Endothelial cell of umbilical vein (primary cell): ENCODE measurements at regions not wholly inside any gene's neighbourhood (a gene's known extent, or its start where the extent isn't known, plus 50 kb on each side); places are given as distances from the start of the nearest gene placed in this dataset.

Experiments used
- BruUV-seq: library from RNA; stranded (reverse); fragments of 400-500 nt; replicated peaks from 2 replicates; lab custom pipeline; 2021; lab: Mats Ljungman, UMichigan
- CTCF ChIA-PET: fragments of 300-600, 350-600 bp; sonication (Branson Sonifier 250); formaldehyde crosslinking; loops from one replicate; lab custom pipeline; 2021; ENCODE audit warnings: antibody characterized with exemption, inconsistent platforms; lab: Charles Lee
- POLR2A ChIA-PET: fragments of 300-600, 350-600 bp; sonication (Branson Sonifier 250); formaldehyde crosslinking; loops from one replicate; lab custom pipeline; 2021; ENCODE audit warnings: antibody characterized with exemption, inconsistent platforms; lab: Charles Lee
- DNase-seq: peaks from one replicate; pipeline ENCODE4 v3.0.0-alpha.2; 2011; ENCODE audit warnings: low read depth, low spot score
- FAIRE-seq: peaks from 2 replicates; lab custom pipeline; 2011; peaks lifted over from hg19 to GRCh38; lab: Jason Lieb, UNC
- H2AFZ ChIP-seq: 2 replicates; pipeline ENCODE4 v1.6.0; 2012; ENCODE audit warnings: low read depth, low read length, control low read depth, inconsistent platforms
- H3K27ac ChIP-seq: 2 replicates; pipeline ENCODE4 v1.5.1; 2011; ENCODE audit warnings: low read depth, mild to moderate bottlenecking, control low read depth, low read length, moderate library complexity; ENCODE audit not compliant: insufficient read depth
- H3K27me3 ChIP-seq, 2 experiments: 2 replicates each; pipeline versions ENCODE4 v1.6.0 to v1.6.1; 2011; ENCODE audit warnings: low read length in 2 of 2, mixed read lengths in 1 of 2; ENCODE audit not compliant: control insufficient read depth in 2 of 2, insufficient read depth in 2 of 2
- H3K36me3 ChIP-seq, 2 experiments: 2 replicates in 1 of 2; 3 replicates in 1 of 2; pipeline ENCODE4 v1.5.1; 2011; ENCODE audit warnings: low read length in 2 of 2, mild to moderate bottlenecking in 1 of 2, moderate library complexity in 1 of 2; ENCODE audit not compliant: control insufficient read depth in 2 of 2, insufficient read depth in 2 of 2; ENCODE audit errors: extremely low read depth in 1 of 2
- H3K4me1 ChIP-seq: 3 replicates; pipeline ENCODE4 v1.5.1; 2011; ENCODE audit warnings: mild to moderate bottlenecking, low read length; ENCODE audit not compliant: control insufficient read depth, insufficient read depth; ENCODE audit errors: extremely low read depth
- H3K4me2 ChIP-seq: 2 replicates; pipeline ENCODE4 v1.6.1; 2011; ENCODE audit warnings: low read length, control low read depth, mixed read lengths; ENCODE audit not compliant: insufficient read depth
- H3K4me3 ChIP-seq, 3 experiments: fragments of 200-600 bp in 1 of 3; sonication (generic), shearing (Covaris generic) in 1 of 3; replicated peaks in 1 of 3; 2 replicates each; pipeline ENCODE4 v1.5.1; 2011 to 2016; ENCODE audit warnings: control low read depth in 3 of 3, low read length in 3 of 3, mild to moderate bottlenecking in 2 of 3, inconsistent platforms in 1 of 3, low read depth in 1 of 3, moderate library complexity in 1 of 3; ENCODE audit not compliant: insufficient read depth in 1 of 3
- H3K79me2 ChIP-seq: 2 replicates; pipeline ENCODE4 v1.6.0; 2012; ENCODE audit warnings: low read length, inconsistent platforms; ENCODE audit not compliant: control insufficient read depth, insufficient read depth
- H3K9ac ChIP-seq: replicated peaks from 2 replicates; pipeline ENCODE3; 2011; ENCODE audit warnings: low read length, control low read depth; ENCODE audit not compliant: insufficient read depth; ENCODE audit errors: extremely low read depth
- H3K9me1 ChIP-seq: replicated peaks from 3 replicates; pipeline ENCODE4 v1.6.0; 2011; ENCODE audit warnings: mild to moderate bottlenecking, low read length; ENCODE audit not compliant: control insufficient read depth, insufficient read depth; ENCODE audit errors: extremely low read depth
- H3K9me3 ChIP-seq: replicated peaks from 2 replicates; pipeline ENCODE4 v1.5.1; 2012; ENCODE audit warnings: low read length, inconsistent platforms; ENCODE audit not compliant: control insufficient read depth, insufficient read depth
- H4K20me1 ChIP-seq: replicated peaks from 2 replicates; pipeline ENCODE3; 2011; ENCODE audit warnings: mild to moderate bottlenecking, low read length; ENCODE audit not compliant: control insufficient read depth, insufficient read depth; ENCODE audit errors: extremely low read depth
- EZH2 ChIP-seq: IDR thresholded peaks from 2 replicates; pipeline ENCODE4 v1.6.1; 2012; ENCODE audit warnings: borderline replicate concordance, low read depth, mild to moderate bottlenecking, moderate library complexity, low read length, inconsistent platforms; ENCODE audit not compliant: severe bottlenecking
- FOS ChIP-seq: IDR thresholded peaks from 2 replicates; pipeline ENCODE4 v1.6.1; 2011; ENCODE audit warnings: mild to moderate bottlenecking, low read length, moderate library complexity, borderline replicate concordance; ENCODE audit not compliant: insufficient read depth
- GATA2 ChIP-seq: IDR thresholded peaks from 2 replicates; pipeline ENCODE4 v1.7.0; 2011; ENCODE audit warnings: low read depth, mild to moderate bottlenecking, moderate library complexity, mixed read lengths, low read length; ENCODE audit not compliant: insufficient read length, insufficient read depth
- JUN ChIP-seq: IDR thresholded peaks from 2 replicates; pipeline ENCODE4 v1.6.1; 2011; ENCODE audit warnings: borderline replicate concordance, low read depth; ENCODE audit not compliant: insufficient read length, insufficient read depth
- MYC ChIP-seq: IDR thresholded peaks from one replicate; pipeline ENCODE4 v1.6.1; 2011; ENCODE audit warnings: mild to moderate bottlenecking, low read depth, low read length
- POLR2A ChIP-seq: IDR thresholded peaks from 2 replicates; pipeline ENCODE4 v1.6.1; 2012; ENCODE audit warnings: low read depth, mild to moderate bottlenecking, control low read depth, low read length
- POLR2AphosphoS5 ChIP-seq: IDR thresholded peaks from 2 replicates; pipeline ENCODE4 v1.6.1; 2012; ENCODE audit warnings: low read depth, mild to moderate bottlenecking, control low read depth, low read length, moderate library complexity; ENCODE audit not compliant: insufficient read depth
- dilution Hi-C: fragments of 300-500 bp; cut with MboI; formaldehyde crosslinking; loops from one replicate; pipeline ENCODE4 v1.15.0; 2019; ENCODE audit warnings: low sequenced_read_pairs; ENCODE audit not compliant: extremely low pct_ligation_motif_present
- intact Hi-C: fragments of 100-400 bp; cut with micrococcal nuclease; formaldehyde crosslinking; loops from one replicate; pipeline ENCODE4 v1.10.0; 2022
- TF ChIP-seq, protein P1 (sequence below), 2 donors: IDR thresholded peaks; 1 replicate in 1 of 2; 2 replicates in 1 of 2; pipeline ENCODE4 v1.5.1; 2011; ENCODE audit warnings: low read length in 2 of 2, mild to moderate bottlenecking in 2 of 2, moderate library complexity in 2 of 2, control low read depth in 1 of 2, inconsistent platforms in 1 of 2, low read depth in 1 of 2; ENCODE audit not compliant: insufficient read depth in 1 of 2; ENCODE audit errors: extremely low read depth in 1 of 2
- TF ChIP-seq, protein P2 (sequence below): IDR thresholded peaks from 2 replicates; pipeline ENCODE4 v1.6.1; 2011; ENCODE audit not compliant: insufficient read depth, insufficient read length

DNA sequence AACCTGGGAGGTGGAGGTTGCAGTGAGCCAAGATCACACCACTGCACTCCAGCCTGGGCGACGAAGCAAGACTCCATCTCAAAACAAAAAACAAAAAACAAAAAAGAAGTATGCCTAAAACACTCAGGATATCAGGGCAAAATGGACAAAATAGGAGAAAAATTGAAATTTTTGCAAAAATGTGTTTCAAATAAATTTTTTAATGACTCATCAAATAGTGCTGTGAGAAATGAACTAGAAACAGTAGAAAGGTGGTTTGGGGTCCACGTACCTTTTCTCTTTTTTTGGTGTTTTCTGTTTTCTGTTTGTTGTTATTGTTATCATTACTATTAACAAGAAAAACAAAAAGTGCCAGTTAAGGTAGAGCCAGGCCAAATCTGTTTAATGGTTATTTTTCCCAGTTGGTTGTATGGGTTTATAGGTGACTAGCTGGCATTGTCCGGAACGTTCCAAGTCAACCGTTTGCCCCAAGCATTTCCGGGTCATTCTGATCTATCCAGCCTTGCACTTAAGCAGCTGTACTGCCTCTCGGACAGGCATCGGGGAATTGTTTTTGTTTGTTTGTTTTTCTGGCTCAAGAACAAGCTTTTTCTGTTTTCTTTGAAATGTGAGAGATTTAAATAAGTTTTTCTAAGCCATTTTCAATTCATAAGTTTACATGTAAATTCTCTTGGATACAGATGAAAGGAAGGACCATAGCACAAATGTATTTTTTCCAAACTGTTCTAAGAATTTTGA, 157.0 kb upstream of the NEBL start:
- BruUV-seq, result no TSS peak

More for the DNA sequence above, 157.0 kb upstream of the NEBL start:
- Histone ChIP-seq H3K9ac (no peak overlapping the region), H3K4me2 (no peak overlapping the region), H4K20me1 (no peaks in the 10 kb centered on the region), H2AFZ (no peak overlapping the region), H3K9me3 (no peaks in the 10 kb centered on the region), H3K36me3 (no peaks in the 10 kb centered on the region), H3K9me1 (no peaks in the 10 kb centered on the region), H3K27ac (no peak overlapping the region), H3K27me3 (peaks cover 0 to 1% of the 10 kb centered on the region in 2 experiments), H3K79me2 (no peaks in the 10 kb centered on the region), H3K4me3 (no peak overlapping the region), H3K4me1 (no peaks in the 10 kb centered on the region)
- dilution Hi-C loops, result no loop called here
- ChIA-PET POLR2A (no interaction called here), CTCF (no interaction called here)
- FAIRE-seq (no peak), DNase-seq (no peak)
- TF ChIP-seq, protein P1, sequence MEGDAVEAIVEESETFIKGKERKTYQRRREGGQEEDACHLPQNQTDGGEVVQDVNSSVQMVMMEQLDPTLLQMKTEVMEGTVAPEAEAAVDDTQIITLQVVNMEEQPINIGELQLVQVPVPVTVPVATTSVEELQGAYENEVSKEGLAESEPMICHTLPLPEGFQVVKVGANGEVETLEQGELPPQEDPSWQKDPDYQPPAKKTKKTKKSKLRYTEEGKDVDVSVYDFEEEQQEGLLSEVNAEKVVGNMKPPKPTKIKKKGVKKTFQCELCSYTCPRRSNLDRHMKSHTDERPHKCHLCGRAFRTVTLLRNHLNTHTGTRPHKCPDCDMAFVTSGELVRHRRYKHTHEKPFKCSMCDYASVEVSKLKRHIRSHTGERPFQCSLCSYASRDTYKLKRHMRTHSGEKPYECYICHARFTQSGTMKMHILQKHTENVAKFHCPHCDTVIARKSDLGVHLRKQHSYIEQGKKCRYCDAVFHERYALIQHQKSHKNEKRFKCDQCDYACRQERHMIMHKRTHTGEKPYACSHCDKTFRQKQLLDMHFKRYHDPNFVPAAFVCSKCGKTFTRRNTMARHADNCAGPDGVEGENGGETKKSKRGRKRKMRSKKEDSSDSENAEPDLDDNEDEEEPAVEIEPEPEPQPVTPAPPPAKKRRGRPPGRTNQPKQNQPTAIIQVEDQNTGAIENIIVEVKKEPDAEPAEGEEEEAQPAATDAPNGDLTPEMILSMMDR (IDR thresholded peaks at IDR 0.05; ENCODE audit: extremely low read depth in 1 of 2, insufficient read depth in 1 of 2, low read depth in 1 of 2, low read length in 2 of 2), result no peak
- TF ChIP-seq GATA2, result no peak
- TF ChIP-seq JUN, result no peak
- TF ChIP-seq POLR2AphosphoS5, result no peak
- TF ChIP-seq FOS, result no peak
- no peak for TF ChIP-seq EZH2
- TF ChIP-seq POLR2A, result no peak
- TF ChIP-seq MYC, result no peak
- TF ChIP-seq, protein P2, sequence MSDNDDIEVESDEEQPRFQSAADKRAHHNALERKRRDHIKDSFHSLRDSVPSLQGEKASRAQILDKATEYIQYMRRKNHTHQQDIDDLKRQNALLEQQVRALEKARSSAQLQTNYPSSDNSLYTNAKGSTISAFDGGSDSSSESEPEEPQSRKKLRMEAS, result no peak
- intact Hi-C loops, result no loop called here
